ENCODE measurements at regions not wholly inside any gene's neighbourhood (a gene's known extent, or its start where the extent isn't known, plus 50 kb on each side); places are given as distances from the start of the nearest gene placed in this dataset.
"Not testable (repeated sequence)": the region's sequence is repeated elsewhere in the genome, so short reads cannot be mapped to it uniquely, and the experiment has no call there.

DNA sequence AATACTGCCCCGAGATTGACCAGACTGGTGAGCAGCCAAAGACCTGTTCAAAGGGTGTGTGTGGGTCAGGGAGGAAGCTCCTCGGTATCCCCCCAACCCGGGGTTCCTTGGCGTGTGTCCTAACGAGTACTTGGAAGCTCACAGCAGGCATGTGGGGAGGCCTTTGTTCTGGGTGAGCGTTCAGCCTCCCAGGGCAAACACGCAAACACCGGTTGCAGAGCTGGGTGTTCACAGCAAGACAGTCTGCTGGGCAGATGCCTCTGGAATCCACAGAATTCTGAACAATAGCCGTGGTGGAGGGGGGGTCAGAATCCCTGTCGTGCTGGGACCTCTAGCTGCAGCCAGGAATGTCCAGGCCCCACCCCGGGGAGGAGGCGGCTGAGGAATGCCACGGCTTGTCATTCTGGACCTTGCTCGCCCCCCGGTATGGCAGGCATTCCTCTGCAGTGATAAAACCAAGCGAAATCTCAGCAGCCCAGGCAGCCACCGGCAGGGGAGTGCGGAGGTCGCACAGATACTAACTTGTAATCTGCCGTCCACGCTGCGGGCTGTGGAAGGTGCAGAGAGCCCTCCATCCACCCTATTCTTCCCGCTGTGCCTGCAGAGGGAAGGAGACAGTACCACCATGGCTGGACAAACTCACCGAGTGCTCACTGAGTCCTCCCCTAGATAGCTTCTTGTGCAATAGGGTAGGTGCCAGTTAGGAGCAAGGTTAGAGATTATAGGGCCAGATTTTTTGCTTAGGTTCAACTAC is 77.8 kb upstream of the METTL9 start:
- H3K9me3 Mint-ChIP-seq; H3K36me3 Mint-ChIP-seq (ENCODE audit: low read depth); H3K27me3 Mint-ChIP-seq (ENCODE audit: low read depth): not testable (repeated sequence)
- TF ChIP-seq, protein P1, sequence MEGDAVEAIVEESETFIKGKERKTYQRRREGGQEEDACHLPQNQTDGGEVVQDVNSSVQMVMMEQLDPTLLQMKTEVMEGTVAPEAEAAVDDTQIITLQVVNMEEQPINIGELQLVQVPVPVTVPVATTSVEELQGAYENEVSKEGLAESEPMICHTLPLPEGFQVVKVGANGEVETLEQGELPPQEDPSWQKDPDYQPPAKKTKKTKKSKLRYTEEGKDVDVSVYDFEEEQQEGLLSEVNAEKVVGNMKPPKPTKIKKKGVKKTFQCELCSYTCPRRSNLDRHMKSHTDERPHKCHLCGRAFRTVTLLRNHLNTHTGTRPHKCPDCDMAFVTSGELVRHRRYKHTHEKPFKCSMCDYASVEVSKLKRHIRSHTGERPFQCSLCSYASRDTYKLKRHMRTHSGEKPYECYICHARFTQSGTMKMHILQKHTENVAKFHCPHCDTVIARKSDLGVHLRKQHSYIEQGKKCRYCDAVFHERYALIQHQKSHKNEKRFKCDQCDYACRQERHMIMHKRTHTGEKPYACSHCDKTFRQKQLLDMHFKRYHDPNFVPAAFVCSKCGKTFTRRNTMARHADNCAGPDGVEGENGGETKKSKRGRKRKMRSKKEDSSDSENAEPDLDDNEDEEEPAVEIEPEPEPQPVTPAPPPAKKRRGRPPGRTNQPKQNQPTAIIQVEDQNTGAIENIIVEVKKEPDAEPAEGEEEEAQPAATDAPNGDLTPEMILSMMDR (IDR thresholded peaks at IDR 0.05; ENCODE audit: unreplicated experiment in 3 of 3): peak; percentile 12 to 29 (median 17)
- peak overlapping the region; percentile 70 to 91 (median 90) for H3K27ac Mint-ChIP-seq
- H3K4me3 Mint-ChIP-seq: peak overlapping the region; percentile 71 to 80 (median 75)
- H3K4me1 Mint-ChIP-seq: peaks cover 30% of the 10 kb centered on the region

DNA sequence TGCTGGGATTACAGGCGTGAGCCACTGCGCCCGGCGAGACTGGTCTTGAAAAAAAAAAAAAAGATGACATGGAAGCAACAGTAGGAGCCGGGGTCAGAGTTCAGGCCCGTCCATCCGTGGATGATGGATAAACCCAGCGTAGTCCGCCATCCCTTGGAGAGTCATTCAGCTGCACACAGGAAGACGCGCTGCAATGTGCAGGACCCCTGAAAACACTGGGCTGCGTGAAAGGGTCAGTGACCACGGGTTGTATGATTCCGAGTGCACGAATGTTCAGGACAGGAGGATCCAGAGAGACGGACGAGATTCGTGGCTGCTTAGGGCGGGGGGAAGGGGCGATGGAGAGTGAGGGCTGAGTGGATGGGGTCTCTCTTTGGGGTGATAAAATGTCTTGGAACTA is 76.5 kb upstream of the METTL9 start:
- H3K36me3 Mint-ChIP-seq (ENCODE audit: low read depth); H3K9me3 Mint-ChIP-seq: not testable (repeated sequence)
- peak overlapping the region in 2 of 3 experiments; percentile 47 to 48 for H3K4me3 Mint-ChIP-seq
- H3K4me1 Mint-ChIP-seq: peaks cover 29% of the 10 kb centered on the region
- peaks cover 11% of the 10 kb centered on the region for H3K27me3 Mint-ChIP-seq (ENCODE audit: low read depth)
- peak overlapping the region in 2 of 3 experiments; percentile 22 to 43 for H3K27ac Mint-ChIP-seq

DNA sequence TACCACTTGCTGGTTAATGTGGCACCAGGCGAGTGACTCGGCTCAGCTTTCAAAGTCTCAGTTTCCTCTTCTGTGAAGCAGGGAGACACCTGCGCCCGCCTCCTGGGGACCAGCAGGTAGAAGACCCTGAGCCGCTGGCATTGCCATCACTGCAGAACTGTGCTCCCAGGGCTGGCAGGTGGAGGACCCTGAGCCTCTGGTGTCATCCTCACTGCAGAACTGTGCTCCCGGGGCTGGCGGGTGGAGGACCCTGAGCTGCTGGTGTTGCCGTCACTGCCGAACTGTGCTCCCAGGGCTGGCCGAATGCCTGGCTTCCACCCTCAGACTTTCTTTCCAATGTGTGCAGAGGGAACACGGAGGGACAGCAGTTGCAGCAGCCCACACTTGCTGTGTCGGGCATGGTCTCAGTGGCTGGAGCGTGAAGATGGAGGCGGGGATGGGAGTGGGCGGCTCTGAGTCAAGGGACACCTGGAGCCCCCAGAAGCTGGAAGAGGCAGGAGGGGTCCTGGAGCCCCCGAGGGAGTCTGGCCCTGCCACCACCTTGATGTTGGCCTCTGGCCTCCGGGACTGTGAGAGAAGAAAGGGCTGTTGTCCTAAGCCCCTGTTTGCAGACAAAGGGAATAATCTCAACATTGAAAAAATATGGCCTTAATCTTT is 75.8 kb upstream of the METTL9 start:
- peak overlapping the region in 1 of 3 experiments; percentile 22 for H3K27ac Mint-ChIP-seq
- H3K4me1 Mint-ChIP-seq: peaks cover 22% of the 10 kb centered on the region
- TF ChIP-seq, protein P1 (IDR thresholded peaks at IDR 0.05; ENCODE audit: unreplicated experiment in 3 of 3): no peak
- H3K36me3 Mint-ChIP-seq (ENCODE audit: low read depth): no peaks in the 10 kb centered on the region
- peak overlapping the region in 1 of 3 experiments; percentile 47 for H3K4me3 Mint-ChIP-seq
- H3K9me3 Mint-ChIP-seq: no peaks in the 10 kb centered on the region
- H3K27me3 Mint-ChIP-seq (ENCODE audit: low read depth): peaks cover 11% of the 10 kb centered on the region

DNA sequence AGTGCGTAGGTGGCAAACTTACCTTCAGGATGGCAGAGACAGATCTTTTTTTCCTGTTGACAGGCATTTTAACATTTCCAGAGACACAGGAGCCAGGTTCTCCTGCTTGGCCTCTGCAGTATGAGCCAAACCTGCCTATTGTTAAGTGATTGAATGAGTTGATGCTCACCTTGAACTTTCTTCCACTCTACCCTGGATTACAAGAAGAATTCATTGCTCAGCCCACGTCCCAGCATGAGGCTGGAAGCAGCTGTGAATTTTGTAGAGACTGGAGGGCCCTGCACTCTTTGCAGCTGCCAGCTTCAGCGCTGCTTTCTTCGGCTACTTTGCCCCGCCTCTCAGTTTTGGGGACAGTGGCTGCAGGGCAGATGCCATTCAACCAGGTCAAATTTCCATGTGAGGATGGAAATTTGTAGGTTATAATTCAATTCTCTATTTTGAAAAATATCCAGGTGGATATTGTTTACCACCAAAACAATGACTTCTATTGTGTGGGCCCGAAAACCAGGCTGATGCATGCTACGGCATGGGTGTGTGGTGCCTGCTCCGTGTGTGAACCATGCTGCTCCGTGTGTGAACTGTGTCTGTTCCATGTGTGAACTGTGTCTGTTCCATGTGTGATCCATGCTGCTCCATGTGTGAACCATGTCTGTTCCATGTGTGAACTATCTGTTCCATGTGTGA is 75.2 kb upstream of the METTL9 start:
- Mint-ChIP-seq H3K4me3 (no peak overlapping the region), H3K9me3 (no peaks in the 10 kb centered on the region), H3K27me3 (ENCODE audit: low read depth) (peaks cover 11% of the 10 kb centered on the region), H3K36me3 (ENCODE audit: low read depth) (no peaks in the 10 kb centered on the region), H3K4me1 (peaks cover 17% of the 10 kb centered on the region), H3K27ac (no peak overlapping the region)
- TF ChIP-seq, protein P1 (IDR thresholded peaks at IDR 0.05; ENCODE audit: unreplicated experiment in 3 of 3): no peak

DNA sequence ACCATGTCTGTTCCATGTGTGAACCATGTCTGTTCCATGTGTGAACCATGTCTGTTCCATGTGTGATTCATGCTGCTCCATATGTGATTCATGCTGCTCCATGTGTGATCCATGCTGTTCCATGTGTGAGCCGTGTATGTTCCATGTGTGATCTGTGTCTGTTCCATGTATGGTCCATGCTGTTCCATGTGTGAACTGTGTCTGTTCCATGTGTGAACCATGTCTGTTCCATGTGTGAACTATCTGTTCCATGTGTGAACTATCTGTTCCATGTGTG is 74.7 kb upstream of the METTL9 start:
- H3K4me3 Mint-ChIP-seq; H3K27ac Mint-ChIP-seq; H3K36me3 Mint-ChIP-seq (ENCODE audit: low read depth); H3K9me3 Mint-ChIP-seq: not testable (repeated sequence)
- peaks cover 12% of the 10 kb centered on the region for H3K4me1 Mint-ChIP-seq
- H3K27me3 Mint-ChIP-seq (ENCODE audit: low read depth): peaks cover 11% of the 10 kb centered on the region

DNA sequence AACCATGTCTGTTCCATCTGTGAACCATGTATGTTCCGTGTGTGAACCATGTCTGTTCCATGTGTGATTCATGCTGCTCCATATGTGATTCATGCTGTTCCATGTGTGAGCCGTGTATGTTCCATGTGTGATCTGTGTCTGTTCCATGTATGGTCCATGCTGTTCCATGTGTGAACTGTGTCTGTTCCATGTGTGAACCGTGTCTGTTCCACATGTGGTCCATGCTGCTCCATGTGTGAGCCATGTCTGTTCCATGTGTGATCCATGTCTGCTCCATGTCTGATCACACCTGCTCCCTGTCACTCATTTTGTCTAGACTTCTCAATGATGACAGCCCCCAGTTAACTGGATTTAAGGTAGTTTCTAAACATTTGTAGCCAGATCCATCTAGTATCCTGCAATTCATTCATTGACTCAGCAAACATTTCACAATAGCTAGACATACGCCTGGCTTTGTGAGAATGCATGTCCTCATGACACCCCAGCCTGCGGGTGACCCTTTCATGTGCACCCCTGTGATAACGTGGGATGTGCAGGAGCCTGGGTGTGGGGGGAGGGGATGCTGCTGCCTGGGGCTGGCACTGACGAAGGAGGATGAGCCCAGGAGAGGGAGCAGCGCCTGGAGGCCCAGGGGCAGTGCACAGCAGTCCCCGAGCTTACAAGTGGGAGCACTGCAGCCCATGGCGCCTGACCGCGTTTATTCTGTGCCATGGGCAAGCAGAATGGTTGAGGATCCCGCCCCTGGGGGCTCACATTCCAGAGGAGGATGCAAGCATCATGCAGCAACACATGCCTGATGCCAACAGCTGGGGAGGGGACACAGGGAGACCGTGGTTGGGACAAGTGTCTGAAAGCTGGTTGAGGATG is 74.1 kb upstream of the METTL9 start:
- not testable (repeated sequence) for H3K9me3 Mint-ChIP-seq; H3K36me3 Mint-ChIP-seq (ENCODE audit: low read depth); H3K4me3 Mint-ChIP-seq; H3K27ac Mint-ChIP-seq
- Mint-ChIP-seq H3K27me3 (ENCODE audit: low read depth) (peaks cover 16% of the 10 kb centered on the region), H3K4me1 (peaks cover 12% of the 10 kb centered on the region)

DNA sequence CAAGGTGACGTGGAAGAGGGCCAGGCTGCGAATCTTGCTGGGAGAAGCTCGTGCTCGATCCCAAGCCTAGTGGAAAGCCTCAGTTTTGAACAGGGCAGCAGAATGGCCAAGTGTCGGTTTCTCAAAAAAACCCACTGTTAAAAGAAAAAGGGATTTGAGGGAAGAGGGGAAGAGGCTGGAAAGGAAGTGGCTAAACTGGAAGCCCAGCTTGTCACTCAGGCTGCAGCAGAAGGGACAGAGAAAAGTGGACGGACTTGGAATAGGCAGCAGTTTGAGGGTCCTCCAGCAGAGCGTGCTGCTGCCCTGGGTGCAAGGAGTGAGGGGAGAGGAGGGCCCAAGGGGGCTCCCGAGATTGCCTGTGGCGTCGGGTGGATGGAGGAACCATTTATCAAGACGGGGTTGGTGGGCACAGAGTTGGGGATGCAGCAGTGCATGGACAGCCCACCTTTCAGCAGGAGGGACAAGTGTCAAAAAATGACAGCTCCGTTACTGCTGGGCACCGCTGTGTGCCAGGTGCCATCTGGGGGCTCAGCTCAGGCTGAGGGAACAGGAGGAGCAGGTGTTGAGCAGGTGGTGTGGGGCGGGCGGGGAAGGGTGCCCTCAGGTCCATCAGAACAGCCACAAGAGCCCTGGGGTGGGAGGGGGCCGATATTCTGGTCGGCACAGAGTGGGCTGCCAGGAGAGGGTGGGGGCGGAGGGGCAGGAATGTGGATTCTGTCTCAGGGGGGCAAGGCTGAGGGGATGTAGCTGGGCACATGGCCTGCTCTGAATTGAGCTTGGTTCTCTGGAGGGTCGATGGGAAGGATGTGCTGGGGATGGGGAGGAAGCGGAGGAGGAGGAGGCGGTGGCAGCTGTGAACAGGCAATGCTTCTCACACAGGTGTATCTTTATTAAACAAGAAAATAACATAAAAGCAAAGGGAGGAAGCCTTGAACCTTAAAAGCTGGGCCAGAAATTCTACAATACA is 73.1 kb upstream of the METTL9 start:
- Mint-ChIP-seq H3K27ac (peak overlapping the region; percentile 21 to 65 (median 37)), H3K4me3 (peak overlapping the region in 2 of 3 experiments; percentile 16 to 52), H3K27me3 (ENCODE audit: low read depth) (peaks cover 16% of the 10 kb centered on the region)
- not testable (repeated sequence) for H3K4me1 Mint-ChIP-seq; H3K9me3 Mint-ChIP-seq; H3K36me3 Mint-ChIP-seq (ENCODE audit: low read depth)

Data from nephron (organoid).